Ascending aorta (tissue), 2 donors: ENCODE measurements at regions not wholly inside any gene's neighbourhood (a gene's known extent, or its start where the extent isn't known, plus 50 kb on each side); places are given as distances from the start of the nearest gene placed in this dataset.

Experiments used
- DNase-seq, 2 donors: peaks; one replicate each; pipeline ENCODE4 v3.0.0-alpha.2; 2019; ENCODE audit warnings: low spot score in 2 of 2
- H3K27ac ChIP-seq, 2 donors: fragments of 200-600 bp; sonication (generic); one replicate each; pipeline ENCODE4 v1.5.1; 2016 to 2017; ENCODE audit warnings: mild to moderate bottlenecking in 1 of 2
- H3K27me3 ChIP-seq: fragments of 200-600 bp; sonication (generic); one replicate; pipeline ENCODE4 v1.5.1; 2017
- H3K36me3 ChIP-seq, 2 donors: fragments of 200-600 bp; sonication (generic); one replicate each; pipeline ENCODE4 v1.5.1; 2016
- H3K4me1 ChIP-seq, 2 donors: fragments of 200-600 bp; sonication (generic); one replicate each; pipeline ENCODE4 v1.5.1; 2016 to 2017; ENCODE audit warnings: mild to moderate bottlenecking in 1 of 2
- H3K4me3 ChIP-seq, 2 donors: fragments of 200-600 bp; sonication (generic); one replicate each; pipeline ENCODE4 v1.5.1; 2016 to 2017; ENCODE audit warnings: mild to moderate bottlenecking in 1 of 2
- H3K9me3 ChIP-seq, 2 donors: fragments of 200-600 bp; sonication (generic); one replicate each; pipeline ENCODE4 v1.5.1; 2016
- intact Hi-C: fragments of 100-400 bp; cut with DNase I; formaldehyde crosslinking; loops from one replicate; pipeline ENCODE4 v1.15.1; 2023
- TF ChIP-seq, protein P1 (sequence below), 3 experiments: fragments of 200-600 bp in 2 of 3; fragments of 450-650 bp in 1 of 3; sonication (generic) in 2 of 3; IDR thresholded peaks; one replicate each; pipeline ENCODE4 v1.5.1; 2016 to 2019; ENCODE audit warnings: antibody characterized with exemption in 3 of 3, mild to moderate bottlenecking in 1 of 3, moderate library complexity in 1 of 3

DNA sequence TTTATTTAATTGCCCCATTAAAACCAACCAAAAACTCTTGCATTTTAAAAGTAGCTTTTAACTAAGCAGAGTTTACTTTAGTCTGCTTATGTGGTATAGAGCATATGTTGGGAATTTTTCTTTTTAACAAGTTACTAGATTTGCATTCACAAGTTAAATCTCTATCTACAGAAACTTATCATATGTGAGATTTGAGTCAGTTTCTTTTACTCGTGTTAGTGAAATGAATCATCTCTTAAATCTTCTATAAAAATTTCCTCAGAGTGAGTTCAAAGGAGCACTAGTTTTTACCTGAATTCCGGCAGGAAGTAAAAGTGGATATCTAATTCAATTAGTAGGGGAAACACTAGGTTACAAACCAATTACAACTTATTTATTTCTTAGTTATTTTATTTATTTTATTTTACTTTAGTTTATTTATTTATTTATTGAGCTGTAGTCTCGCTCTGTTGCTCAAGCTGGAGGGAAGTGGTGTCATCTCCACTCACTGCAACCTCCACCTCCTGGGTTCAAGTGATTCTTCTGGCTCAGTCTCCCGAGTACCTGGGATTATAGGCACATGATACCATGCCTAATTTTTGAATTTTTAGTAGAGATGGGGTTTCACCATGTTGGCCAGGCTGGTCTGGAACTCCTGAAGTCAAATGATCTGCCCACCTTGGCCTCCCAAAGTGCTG lies 1609.6 kb upstream of the B3GALT2 start:
- H3K4me3 ChIP-seq: no peak overlapping the region
- no peaks in the 10 kb centered on the region for H3K36me3 ChIP-seq
- intact Hi-C loops: no loop called here
- TF ChIP-seq, protein P1, sequence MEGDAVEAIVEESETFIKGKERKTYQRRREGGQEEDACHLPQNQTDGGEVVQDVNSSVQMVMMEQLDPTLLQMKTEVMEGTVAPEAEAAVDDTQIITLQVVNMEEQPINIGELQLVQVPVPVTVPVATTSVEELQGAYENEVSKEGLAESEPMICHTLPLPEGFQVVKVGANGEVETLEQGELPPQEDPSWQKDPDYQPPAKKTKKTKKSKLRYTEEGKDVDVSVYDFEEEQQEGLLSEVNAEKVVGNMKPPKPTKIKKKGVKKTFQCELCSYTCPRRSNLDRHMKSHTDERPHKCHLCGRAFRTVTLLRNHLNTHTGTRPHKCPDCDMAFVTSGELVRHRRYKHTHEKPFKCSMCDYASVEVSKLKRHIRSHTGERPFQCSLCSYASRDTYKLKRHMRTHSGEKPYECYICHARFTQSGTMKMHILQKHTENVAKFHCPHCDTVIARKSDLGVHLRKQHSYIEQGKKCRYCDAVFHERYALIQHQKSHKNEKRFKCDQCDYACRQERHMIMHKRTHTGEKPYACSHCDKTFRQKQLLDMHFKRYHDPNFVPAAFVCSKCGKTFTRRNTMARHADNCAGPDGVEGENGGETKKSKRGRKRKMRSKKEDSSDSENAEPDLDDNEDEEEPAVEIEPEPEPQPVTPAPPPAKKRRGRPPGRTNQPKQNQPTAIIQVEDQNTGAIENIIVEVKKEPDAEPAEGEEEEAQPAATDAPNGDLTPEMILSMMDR (IDR thresholded peaks at IDR 0.05): no peak
- H3K27me3 ChIP-seq: no peaks in the 10 kb centered on the region
- H3K4me1 ChIP-seq: no peaks in the 10 kb centered on the region
- H3K27ac ChIP-seq: no peak overlapping the region
- no peaks in the 10 kb centered on the region for H3K9me3 ChIP-seq
- DNase-seq: no peak

DNA sequence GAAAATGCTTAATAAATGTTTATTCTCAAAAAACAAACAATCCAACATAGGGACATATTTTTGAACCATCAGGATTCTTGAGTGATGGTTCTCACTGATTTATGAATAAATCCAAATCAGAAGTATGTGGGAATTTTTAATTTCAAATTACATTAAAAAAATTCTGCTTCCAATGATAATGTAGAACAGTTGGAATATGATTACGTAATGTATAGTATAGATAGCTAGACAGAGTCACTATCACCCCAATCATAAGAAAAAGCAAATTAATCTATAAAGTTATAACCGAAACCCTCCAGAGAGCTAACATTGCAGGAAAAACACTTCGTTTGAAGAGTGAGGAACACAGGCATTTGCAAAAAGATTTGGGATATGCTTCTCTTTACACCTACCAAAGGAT lies 1600.6 kb upstream of the B3GALT2 start:
- Histone ChIP-seq H3K36me3 (no peaks in the 10 kb centered on the region), H3K9me3 (no peaks in the 10 kb centered on the region), H3K27me3 (no peaks in the 10 kb centered on the region), H3K27ac (no peak overlapping the region), H3K4me1 (no peaks in the 10 kb centered on the region), H3K4me3 (no peak overlapping the region)
- TF ChIP-seq, protein P1 (IDR thresholded peaks at IDR 0.05): no peak
- intact Hi-C loops: no loop called here
- DNase-seq: no peak

DNA sequence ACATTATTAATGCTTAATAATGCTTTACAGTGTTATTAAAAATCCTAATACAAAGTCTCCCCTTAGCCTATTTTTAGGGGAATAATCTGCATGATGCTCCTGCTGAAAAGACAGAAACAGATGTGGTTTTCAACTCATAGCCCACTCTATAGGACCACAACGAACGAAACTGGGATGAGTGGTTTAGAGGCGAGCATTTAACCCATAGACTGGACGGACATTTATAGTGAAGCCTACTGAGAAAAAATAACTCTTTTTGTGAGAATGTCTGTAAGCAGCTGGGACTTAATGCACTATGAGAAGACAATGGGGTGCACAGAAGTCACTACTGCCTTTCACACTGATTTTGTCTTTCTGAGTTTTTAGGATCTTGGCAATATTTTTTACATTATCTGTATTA lies 1599.6 kb upstream of the B3GALT2 start:
- Histone ChIP-seq H3K36me3 (no peaks in the 10 kb centered on the region), H3K27me3 (no peaks in the 10 kb centered on the region), H3K4me3 (no peak overlapping the region), H3K9me3 (no peaks in the 10 kb centered on the region), H3K27ac (no peak overlapping the region), H3K4me1 (no peaks in the 10 kb centered on the region)
- intact Hi-C loops: no loop called here
- DNase-seq: no peak
- TF ChIP-seq, protein P1 (IDR thresholded peaks at IDR 0.05): no peak

DNA sequence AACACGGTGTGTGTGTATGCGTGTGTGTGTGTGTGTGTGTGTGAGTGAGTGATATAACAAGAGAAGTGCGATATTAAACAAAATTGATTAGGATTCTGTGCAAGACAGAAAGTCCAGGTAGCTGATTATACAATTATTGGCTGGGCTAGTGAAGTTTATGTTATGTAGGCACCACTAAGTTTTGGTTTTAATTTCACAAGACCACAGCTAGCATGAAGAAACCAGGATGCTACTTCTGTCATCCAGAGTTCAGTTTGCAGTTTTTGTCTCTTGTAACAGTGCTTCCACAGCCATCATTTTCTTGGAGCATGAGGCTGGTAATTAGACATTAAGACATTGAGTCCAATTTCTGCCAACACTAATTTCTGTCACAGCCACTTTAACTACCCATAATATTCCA lies 1590.2 kb upstream of the B3GALT2 start:
- Histone ChIP-seq H3K4me1 (no peaks in the 10 kb centered on the region), H3K4me3 (no peak overlapping the region), H3K27ac (no peak overlapping the region), H3K36me3 (no peaks in the 10 kb centered on the region), H3K27me3 (no peaks in the 10 kb centered on the region), H3K9me3 (no peaks in the 10 kb centered on the region)
- TF ChIP-seq, protein P1 (IDR thresholded peaks at IDR 0.05): no peak
- no peak for DNase-seq
- intact Hi-C loops: no loop called here

DNA sequence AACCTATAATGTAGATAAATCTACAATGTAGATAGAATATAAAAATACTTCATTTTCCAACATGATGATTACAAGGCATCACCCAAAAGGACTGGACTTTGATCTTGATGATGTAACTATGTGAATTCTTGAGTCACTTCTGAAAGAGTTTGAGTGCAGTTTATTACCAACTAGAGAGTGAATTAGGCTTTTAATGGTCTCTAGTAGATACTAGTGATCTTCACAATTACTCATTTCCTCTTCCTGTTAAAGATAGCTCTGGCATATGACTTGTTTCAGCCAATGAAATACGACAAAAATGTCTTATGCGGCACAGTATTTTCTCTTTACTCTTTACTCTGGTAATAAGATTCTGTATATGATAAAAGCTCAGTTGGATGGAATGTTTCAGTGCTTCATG lies 1588.1 kb upstream of the B3GALT2 start:
- H3K4me1 ChIP-seq: no peaks in the 10 kb centered on the region
- TF ChIP-seq, protein P1 (IDR thresholded peaks at IDR 0.05): no peak
- no peak overlapping the region for H3K4me3 ChIP-seq
- DNase-seq: no peak
- H3K9me3 ChIP-seq: no peaks in the 10 kb centered on the region
- H3K27ac ChIP-seq: no peak overlapping the region
- intact Hi-C loops: no loop called here
- H3K27me3 ChIP-seq: no peaks in the 10 kb centered on the region
- H3K36me3 ChIP-seq: no peaks in the 10 kb centered on the region
